Heart left ventricle (tissue), 16 donors: ENCODE measurements at regions not wholly inside any gene's neighbourhood (a gene's known extent, or its start where the extent isn't known, plus 50 kb on each side); places are given as distances from the start of the nearest gene placed in this dataset.

Experiments used
- ATAC-seq, 4 donors: fragments of 200-7000 bp; cut with Tn5 transposase; one replicate each; pipeline ENCODE4 v1.9.1; 2020 to 2022; ENCODE audit warnings: moderate library complexity in 4 of 4, mild to moderate bottlenecking in 3 of 4, moderate number of reproducible peaks in 1 of 4
- DNase-seq, 5 donors: peaks; one replicate each; pipeline ENCODE4 v3.0.0-alpha.2; 2020
- H3K27ac ChIP-seq, 12 donors: fragments of 200-600 bp; sonication (generic) in 4 of 12; one replicate each; pipeline versions ENCODE4 v1.5.0 to v1.8.0; 2016 to 2022; ENCODE audit warnings: mild to moderate bottlenecking in 2 of 12
- H3K27me3 ChIP-seq, 9 donors: fragments of 200-600 bp; sonication (generic) in 2 of 9; one replicate each; pipeline versions ENCODE4 v1.5.1 to v1.8.0; 2016 to 2022; ENCODE audit warnings: mild to moderate bottlenecking in 3 of 9
- H3K36me3 ChIP-seq, 9 donors: fragments of 200-600 bp; sonication (generic) in 2 of 9; one replicate each; pipeline versions ENCODE4 v1.5.0 to v1.8.0; 2018 to 2022; ENCODE audit warnings: mild to moderate bottlenecking in 2 of 9
- H3K4me1 ChIP-seq, 12 donors: fragments of 200-600 bp; sonication (generic) in 4 of 12; one replicate each; pipeline versions ENCODE4 v1.5.0 to v1.8.0; 2016 to 2022; ENCODE audit warnings: mild to moderate bottlenecking in 3 of 12
- H3K4me3 ChIP-seq, 12 donors: fragments of 200-600 bp; sonication (generic) in 4 of 12; one replicate each; pipeline versions ENCODE4 v1.5.0 to v1.8.0; 2017 to 2022; ENCODE audit warnings: mild to moderate bottlenecking in 9 of 12, moderate library complexity in 4 of 12
- H3K9me3 ChIP-seq, 12 donors: fragments of 200-600 bp; sonication (generic) in 4 of 12; one replicate each; pipeline versions ENCODE4 v1.5.0 to v1.8.0; 2016 to 2022; ENCODE audit warnings: mild to moderate bottlenecking in 1 of 12
- CTCF ChIP-seq, 12 donors: fragments of 200-600 bp; sonication (generic) in 4 of 12; IDR thresholded peaks; one replicate each; pipeline versions ENCODE4 v1.5.0 to v1.8.0; 2018 to 2022; ENCODE audit warnings: antibody characterized with exemption in 12 of 12, mild to moderate bottlenecking in 5 of 12
- POLR2A ChIP-seq, 2 donors: fragments of 450-650 bp; IDR thresholded peaks; one replicate each; pipeline ENCODE4 v1.6.1; 2017; ENCODE audit warnings: antibody characterized with exemption in 2 of 2, mild to moderate bottlenecking in 2 of 2, moderate library complexity in 2 of 2
- WGBS, 4 donors: extraction: QIAGEN DNeasy Blood & Tissue Kit in 2 of 4; methylation state at CpG; one replicate each; pipeline versions ENCODE4 v1.1.5 to v1.1.7; 2013 to 2018; 5-methylcytosine and 5-hydroxymethylcytosine counted together
- intact Hi-C, 10 donors: fragments of 100-400 bp; cut with DNase I; formaldehyde crosslinking; loops; one replicate each; pipeline versions ENCODE4 v1.11.1 to v1.14.2; 2022
- donor health status: ischemic (EF 13 %, LVEDD 7.1; RV severe dilation, severe dysfunction).
- donor health status: healthy with polysubstance abuse.
- donor health status: DM: no; HTN: yes; CAD: no.
- donor health status: DM: no; HTN: no; CAD: no.
- donor health status: ischemic (EF 25% LVEDD 6.9; RV normal size, moderate dysfunction).
- donor health status: ischemic (EF 25% LVEDD 5.7; RV mildly dilated, moderate dysfunction).
- donor health status: healthy.
- donor health status: DM: yes; HTN: yes; CAD: no.
- donor health status: ischemic (EF 35%, LVEDD 5.7; RV mildly dilated, moderate dysfunction).
- donor health status: nonischemic (EF 11% LVEDD 7.7; RV severe dilation, severe dysfunction).
- donor health status: DM: yes; HTN: yes; CAD: no.
- donor health status: PGD.
- donor health status: ischemic (EF 29% LVEDD 5.4; RV normal size, mild dysfunction).
- donor health status: nonischemic (EF 23%, LVEDD 6.1; RV moderate dilation, normal function).

- 89 to 91% (median 91%) methylated on average over 4 of the region's 4 CpGs for WGBS, 4 donors
- H3K4me3 ChIP-seq, result no peak overlapping the region
Observed at GRCh38 chr5:75002271-75002670, 50.1 kb downstream of the GCNT4 start.

GRCh38 chr5:74995926-74996325 is 56.4 kb downstream of the GCNT4 start:
- no peaks in the 10 kb centered on the region for H3K36me3 ChIP-seq

More at GRCh38 chr5:75002271-75002670, 50.1 kb downstream of the GCNT4 start:
- H3K9me3 ChIP-seq, result peaks cover 0 to 17% (median 0%) of the 10 kb centered on the region in 12 donors
- TF ChIP-seq CTCF (IDR thresholded peaks at IDR 0.05), result no peak
- TF ChIP-seq POLR2A (IDR thresholded peaks at IDR 0.05), result no peak
- H3K36me3 ChIP-seq, result no peaks in the 10 kb centered on the region
- no peak overlapping the region for H3K27ac ChIP-seq
- H3K4me1 ChIP-seq, result no peaks in the 10 kb centered on the region
- intact Hi-C loops, result no loop called here
- DNase-seq, result no peak
- peaks cover 0 to 5% (median 0%) of the 10 kb centered on the region in 9 donors for H3K27me3 ChIP-seq
- ATAC-seq, result no peak

GRCh38 chr5:74994826-74995225 is 57.5 kb downstream of the GCNT4 start:
- intact Hi-C loops, result no loop called here
- Histone ChIP-seq H3K4me3 (no peak overlapping the region), H3K36me3 (no peaks in the 10 kb centered on the region)

More at GRCh38 chr5:74995926-74996325, 56.4 kb downstream of the GCNT4 start:
- Histone ChIP-seq H3K27me3 (peaks cover 0 to 5% (median 0%) of the 10 kb centered on the region in 9 donors), H3K4me1 (no peaks in the 10 kb centered on the region), H3K27ac (no peak overlapping the region), H3K4me3 (no peak overlapping the region), H3K9me3 (no peaks in the 10 kb centered on the region)
- TF ChIP-seq POLR2A (IDR thresholded peaks at IDR 0.05) (no peak), CTCF (IDR thresholded peaks at IDR 0.05) (no peak)
- 76 to 87% (median 81%) methylated on average over 1 of the region's 1 CpG for WGBS, 4 donors
- no peak for DNase-seq
- intact Hi-C loops, result no loop called here
- ATAC-seq, result no peak

GRCh38 chr5:74993743-74994142 is 58.6 kb downstream of the GCNT4 start:
- H3K27me3 ChIP-seq, result peaks cover 0 to 5% (median 0%) of the 10 kb centered on the region in 9 donors
- no peak overlapping the region for H3K4me3 ChIP-seq
- H3K4me1 ChIP-seq, result no peaks in the 10 kb centered on the region
- intact Hi-C loops, result no loop called here
- TF ChIP-seq CTCF (IDR thresholded peaks at IDR 0.05), result no peak
- no peak for TF ChIP-seq POLR2A (IDR thresholded peaks at IDR 0.05)
- H3K36me3 ChIP-seq, result no peaks in the 10 kb centered on the region
- WGBS, 4 donors, result 73 to 84% (median 78%) methylated on average over 4 of the region's 4 CpGs
- H3K9me3 ChIP-seq, result peaks cover 0 to 4% (median 0%) of the 10 kb centered on the region in 12 donors
- DNase-seq (no peak), ATAC-seq (no peak)
- H3K27ac ChIP-seq, result no peak overlapping the region

More at GRCh38 chr5:74994826-74995225, 57.5 kb downstream of the GCNT4 start:
- TF ChIP-seq POLR2A (IDR thresholded peaks at IDR 0.05) (no peak), CTCF (IDR thresholded peaks at IDR 0.05) (no peak)
- no peak for ATAC-seq
- H3K9me3 ChIP-seq, result no peaks in the 10 kb centered on the region
- no peak for DNase-seq
- WGBS, 4 donors, result 54 to 76% (median 60%) methylated on average over 2 of the region's 2 CpGs
- H3K27me3 ChIP-seq, result peaks cover 0 to 5% (median 0%) of the 10 kb centered on the region in 9 donors
- no peaks in the 10 kb centered on the region for H3K4me1 ChIP-seq
- H3K27ac ChIP-seq, result no peak overlapping the region
